ENCODE measurements at regions not wholly inside any gene's neighbourhood (a gene's known extent, or its start where the extent isn't known, plus 50 kb on each side); places are given as distances from the start of the nearest gene placed in this dataset.

DNA sequence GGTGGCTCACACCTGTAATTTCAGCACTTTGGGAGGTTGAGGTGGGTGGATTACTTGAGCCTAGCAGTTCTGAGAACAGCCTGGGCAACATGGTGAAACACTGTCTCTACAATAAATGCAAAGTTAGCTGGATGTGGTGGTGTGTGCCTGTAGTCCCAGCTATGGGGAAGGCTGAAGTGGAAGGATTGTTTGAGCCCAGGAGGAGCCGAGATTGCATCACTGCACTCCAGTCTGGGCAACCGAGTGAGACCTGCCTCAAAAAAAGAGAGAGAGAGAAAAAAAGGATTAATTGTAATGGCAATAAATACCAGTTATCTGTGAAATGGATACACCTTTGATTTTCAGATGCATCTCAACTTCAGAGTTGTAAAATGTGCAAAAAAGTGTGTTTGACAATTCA, 58.8 kb downstream of the SPRY1 start:
- no peak for DNase-seq

DNA sequence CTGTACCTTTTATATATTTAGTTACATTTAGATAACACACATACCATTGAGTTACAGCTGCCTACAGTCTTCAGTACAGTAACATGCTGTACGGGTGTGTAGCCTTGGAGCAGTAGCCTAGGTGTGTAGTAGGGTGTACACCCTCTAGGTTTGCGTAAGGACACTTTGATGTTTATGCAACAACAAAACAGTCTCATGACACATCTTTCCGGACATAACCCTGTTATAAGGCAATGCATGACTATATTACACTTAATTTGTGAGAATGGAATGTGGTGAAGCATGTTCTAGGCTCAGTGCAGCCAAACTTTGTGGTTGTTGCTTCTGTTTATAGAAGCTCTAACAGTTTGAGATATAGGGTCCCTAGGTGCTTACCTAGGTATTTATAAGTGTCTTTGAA, 65.4 kb downstream of the SPRY1 start:
- no peak for DNase-seq

DNA sequence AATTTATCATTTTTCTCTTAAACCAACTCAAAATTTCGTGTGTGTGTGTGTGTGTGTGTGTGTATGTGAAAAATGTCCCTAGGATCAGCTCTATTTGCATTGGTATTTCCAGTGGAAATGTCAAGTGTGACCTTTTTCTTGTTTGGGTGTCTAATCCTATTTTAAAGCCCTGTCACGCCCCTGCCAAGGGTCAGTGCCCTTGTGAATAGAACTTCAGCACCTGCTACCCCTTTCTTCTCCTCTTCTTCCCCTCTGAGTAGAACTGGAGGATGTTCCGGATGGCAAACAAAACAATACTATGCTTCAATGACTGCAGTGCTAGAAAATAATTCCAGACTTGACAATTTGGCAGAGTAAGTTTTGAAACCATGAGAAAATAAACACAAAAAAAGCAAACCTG, 67.3 kb downstream of the SPRY1 start:
- no peak for DNase-seq

DNA sequence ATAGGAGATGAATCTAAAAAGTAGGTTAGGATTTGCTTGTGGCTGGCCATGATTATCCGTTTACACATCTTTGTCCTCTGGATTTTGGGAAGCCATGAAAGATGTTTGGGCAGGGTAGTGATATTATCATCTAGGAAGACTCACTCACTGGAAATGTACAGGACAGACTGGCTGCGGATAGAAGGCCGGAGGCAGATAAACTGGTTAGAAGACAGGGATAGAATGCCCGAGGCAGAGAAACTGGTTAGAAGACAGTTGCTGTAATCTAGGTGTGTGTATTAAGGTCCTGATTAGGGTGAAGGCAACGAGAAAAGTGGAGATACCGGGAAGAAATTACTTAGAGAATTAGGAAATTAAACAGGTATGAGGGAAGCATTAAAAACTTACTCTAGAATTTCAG, 68.8 kb downstream of the SPRY1 start:
- DNase-seq, result no peak

DNA sequence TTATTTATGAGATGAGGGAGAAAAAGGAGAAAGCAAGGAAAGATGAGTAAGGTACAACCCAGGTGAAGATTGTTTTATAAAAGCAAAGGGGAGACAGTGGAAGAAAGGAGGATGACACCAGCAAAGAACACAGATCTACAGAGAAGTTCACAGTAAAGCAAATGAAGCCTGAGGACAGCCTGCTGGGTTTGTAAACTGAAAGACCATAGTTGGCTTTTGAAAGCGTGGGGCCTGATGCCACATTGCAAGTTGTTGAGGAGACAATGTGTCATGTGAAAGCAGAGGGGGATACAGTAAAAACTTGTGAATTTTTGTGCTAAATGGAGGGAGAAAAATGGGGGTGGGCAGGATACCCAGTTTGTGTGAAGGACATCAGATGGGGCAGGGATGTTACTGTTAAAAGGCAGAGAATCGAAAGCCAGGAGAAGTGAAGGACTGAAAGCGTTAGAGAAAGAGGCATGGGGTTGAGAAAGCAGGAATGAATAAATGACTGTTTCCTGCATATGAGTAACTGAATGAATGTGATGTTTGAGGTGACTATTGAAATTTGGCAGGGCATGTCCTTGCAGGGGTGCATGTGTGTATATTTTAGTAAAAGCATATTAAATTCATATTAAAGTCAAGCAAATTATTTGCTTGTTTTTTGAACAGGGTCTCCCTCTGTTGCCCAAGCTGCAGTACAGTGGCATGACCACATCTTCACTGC, 69.6 kb downstream of the SPRY1 start:
- no peak for DNase-seq

DNA sequence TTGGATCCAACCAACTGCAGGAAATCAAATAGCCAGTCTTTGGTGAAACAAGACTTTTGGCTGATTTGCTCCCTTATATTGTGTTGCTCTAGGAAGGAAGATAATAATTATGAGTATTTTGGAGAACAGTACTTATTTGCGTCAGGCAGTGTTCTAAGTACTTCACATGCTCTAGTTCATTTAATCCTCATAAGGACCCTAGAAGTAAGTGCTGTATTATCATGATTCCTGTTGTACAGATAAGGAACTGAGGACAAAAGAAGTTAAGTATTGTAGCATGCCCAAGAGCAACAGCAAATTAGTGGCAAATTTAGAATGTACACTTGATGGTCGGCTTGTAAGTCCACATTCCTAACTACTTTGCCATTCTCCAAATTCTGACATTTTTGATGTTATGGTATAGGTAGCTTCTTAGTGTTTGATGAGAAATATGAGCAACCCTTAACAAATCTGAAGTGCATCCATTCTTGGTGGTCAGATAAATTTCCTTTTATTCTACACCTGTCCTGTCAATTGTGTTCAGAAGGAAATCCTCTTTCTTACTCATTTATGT, 72.0 kb downstream of the SPRY1 start:
- DNase-seq, result no peak

DNA sequence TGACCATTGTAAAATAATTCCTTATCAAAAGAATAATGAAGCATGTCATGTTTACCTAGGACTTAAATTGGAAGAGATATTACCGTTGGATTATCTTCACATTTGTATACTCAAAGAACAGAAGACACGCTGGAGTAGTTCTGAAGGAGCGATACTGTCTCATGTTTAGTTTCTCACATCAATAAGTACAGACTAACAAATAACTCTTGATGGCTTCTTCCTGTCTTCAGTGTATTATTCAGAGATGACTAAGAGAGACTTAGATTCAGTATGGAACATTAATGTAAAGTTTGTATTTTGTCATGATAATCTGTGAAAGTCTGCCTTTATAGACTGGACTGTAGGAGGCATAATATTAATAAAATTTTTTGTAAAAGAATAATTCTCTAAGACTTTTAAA, 72.7 kb downstream of the SPRY1 start:
- no peak for DNase-seq

DNA sequence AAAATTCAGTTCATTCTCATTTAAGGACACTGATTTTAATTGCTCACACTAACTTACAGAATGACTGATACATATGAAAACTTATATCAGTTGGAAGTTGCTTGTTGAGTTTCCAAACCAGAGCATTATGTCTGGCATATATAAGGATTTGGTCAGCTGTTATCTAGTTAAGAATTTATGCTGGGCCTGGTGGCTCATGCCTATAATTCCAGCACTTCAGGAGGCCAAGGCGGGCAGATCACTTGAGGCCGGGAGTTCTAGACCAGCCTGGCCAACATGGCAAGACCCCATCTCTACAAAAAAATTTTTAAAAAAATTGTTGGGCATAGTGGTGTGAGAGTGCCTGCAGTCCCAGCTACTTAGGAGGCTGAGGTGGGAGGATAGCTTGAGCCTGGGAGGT, 73.1 kb downstream of the SPRY1 start:
- no peak for DNase-seq

DNA sequence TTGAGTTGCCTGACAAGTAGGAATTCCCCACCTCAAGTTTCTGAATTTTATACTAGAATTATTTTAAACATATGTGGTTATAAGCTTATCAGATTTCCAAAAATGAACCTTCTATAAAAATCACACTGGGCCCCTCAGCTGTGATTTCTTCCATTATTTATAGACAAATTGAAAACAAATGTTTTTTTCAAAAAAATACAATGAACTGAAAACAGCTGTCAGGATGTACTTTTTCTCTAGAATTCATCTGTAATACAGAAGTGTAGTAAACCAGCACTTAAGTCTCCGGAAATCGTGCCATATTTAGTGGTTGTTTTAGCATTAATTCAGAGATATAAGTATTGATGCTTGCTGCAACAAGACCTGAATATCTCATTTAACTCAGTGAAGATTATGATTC, 74.0 kb downstream of the SPRY1 start:
- no peak for DNase-seq

DNA sequence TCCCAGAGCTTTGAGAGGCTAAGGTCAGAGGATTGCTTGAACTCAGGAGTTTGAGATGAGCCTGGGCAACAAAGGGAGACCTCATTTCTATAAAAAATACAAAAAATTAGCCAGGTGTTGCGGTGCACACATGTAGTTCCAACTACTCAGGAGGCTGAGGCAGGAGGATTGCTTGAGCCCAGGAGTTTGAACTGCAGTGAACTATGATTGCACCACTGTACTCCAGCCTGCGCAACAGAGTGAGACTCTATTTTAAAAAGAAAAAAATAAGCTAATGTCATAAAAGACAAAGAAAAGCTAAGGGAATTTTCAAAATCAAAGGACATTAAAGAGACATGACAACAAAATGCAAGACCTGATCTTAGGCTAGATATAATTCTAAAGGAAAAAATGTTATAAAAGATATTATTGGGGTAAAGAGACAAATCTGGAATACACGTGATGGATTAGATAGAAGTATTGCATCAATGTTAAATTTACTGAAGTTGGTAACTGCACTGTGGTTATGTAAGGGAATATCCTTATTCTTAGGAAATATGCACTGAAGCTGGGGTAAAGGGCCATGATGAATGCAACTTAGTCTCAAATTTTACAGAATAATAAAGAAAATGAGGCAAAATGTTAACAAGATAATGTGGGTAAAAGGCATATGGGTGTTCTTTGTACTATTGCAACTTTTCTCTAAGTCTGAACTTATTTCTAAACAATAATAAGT, 75.2 kb downstream of the SPRY1 start:
- no peak for DNase-seq

DNA sequence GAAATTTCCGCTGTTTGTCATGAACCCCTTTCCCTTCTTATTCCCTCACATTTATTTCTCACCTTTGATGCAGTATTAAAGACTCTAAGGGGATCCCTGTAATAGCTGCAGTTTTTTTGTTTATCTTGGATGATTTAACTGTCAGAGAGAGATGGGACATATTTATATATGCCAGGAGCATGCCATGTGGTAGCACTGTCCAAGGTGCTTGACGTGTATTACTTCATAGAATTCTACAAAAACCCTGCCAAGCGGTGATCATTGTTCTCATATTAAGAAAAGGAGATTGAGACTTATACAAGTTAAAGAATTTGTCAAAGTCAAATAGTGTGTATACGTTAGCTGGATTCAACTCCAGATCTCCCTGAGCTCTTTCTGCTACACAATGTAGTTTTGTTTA, 78.2 kb downstream of the SPRY1 start:
- DNase-seq, result no peak

DNA sequence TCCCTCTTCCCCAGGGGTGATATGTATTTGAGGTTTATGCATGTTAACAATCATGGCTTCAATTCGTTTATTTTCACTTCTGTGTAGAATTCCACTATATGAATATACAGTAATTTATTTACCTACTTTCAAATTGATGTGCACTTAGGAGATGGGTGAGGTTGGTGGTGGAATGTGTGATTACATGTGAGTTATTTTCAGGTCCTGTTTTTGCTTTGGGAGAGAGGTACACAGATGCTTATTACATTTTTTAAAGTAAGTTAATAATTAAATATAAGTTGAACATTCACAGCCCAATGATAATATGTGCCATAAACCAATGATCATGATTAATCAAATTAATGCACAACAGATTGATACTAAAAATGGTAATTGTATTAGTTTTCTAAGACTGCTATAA, 79.5 kb downstream of the SPRY1 start:
- no peak for DNase-seq

DNA sequence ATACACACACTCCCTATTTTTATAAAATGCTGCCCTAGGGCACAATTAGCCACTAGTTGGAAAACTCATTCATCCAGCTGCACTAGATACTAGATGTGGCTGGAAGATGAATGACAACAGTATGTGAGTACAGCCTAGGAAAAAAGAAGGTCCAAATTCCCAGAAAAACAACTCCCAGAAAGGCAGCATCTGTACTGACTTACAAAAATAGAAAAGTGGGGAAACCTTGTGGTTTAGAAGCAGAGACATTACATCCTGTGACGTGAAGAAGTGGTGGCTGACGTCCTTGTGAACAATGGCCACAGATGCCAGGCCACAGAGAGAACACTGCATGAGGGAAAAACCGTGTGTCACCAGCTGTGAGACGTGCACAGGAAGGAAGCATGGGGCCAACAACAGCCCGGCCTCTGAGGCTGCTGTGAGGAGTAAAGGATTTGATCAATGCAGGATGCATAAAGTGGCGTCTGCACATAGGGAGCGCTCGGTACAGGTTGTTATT, 81.2 kb downstream of the SPRY1 start:
- no peak for DNase-seq

DNA sequence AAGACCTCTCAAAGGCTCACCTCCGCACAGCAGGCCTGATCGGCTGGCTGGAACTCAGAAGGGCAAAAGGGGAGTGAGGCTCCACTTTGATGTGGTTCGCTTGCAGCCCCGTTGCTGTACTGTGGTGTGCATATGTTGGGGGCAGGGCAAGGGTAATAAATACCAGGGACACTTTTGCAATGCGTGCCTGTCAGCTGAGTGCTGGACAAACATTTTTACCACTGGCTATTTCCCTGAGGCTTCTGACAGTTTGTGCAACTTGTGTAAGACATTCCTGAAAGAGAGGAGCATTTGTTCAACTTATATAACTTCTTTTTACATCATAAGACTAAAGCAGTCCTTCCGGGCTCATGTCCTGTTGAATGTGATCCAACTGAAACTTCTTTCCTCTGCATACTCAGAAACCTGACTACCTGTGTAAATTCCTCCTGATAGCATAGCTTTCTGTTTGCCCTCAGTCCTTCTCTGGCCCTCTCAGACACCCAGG, 82.3 kb downstream of the SPRY1 start:
- no peak for DNase-seq

DNA sequence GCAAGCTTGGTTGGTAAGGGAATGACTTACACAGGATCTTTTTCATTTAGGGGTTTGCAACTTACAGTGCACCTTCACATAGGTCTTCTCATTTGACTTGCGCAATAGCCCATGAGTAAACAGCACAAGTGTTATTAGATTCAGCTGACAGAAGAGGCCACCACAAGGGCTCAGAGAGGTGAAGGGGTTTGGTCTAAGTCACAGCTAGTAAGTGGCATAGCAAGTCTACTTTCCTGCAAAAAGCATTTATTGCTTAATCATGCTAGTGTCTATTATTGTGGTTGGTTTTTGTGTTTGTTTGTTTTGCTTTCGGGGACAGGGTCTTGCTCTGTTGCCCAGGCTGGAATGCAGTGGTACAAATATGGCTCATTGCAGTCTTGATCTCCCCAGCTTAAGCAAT, 83.3 kb downstream of the SPRY1 start:
- DNase-seq, result no peak

DNA sequence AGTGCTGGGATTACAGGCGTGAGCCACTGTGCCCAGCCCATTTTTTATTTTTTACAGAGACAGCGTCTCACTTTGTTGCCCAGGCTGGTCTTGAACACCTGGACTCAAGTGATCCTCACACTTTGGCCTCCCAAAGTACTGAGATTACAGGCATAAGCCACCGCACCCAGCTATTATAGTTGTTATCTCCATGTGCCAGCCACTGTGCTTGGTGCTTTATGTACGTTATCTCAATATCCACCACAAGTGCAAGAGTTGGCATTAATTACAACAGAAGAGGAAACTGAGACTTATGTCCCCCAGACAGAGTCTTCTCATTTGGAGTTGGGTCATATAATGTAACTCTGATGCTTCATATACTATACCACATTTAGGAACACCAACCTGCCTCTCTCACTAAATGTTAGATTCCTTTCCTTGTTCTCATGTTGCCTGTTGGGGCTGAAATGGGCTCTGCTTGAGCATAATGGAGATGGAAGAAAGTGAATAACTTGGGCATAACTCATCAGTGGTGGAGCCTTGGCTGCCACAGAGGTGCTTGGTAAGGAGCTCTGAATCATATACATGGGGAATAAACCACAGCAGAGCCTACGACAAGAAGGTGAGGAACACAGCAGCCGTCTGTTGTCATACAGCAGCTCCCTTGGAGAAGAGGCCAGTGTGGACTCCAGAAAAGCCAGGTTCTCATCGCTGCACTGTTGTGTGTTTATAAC, 84.3 kb downstream of the SPRY1 start:
- DNase-seq, result no peak

DNA sequence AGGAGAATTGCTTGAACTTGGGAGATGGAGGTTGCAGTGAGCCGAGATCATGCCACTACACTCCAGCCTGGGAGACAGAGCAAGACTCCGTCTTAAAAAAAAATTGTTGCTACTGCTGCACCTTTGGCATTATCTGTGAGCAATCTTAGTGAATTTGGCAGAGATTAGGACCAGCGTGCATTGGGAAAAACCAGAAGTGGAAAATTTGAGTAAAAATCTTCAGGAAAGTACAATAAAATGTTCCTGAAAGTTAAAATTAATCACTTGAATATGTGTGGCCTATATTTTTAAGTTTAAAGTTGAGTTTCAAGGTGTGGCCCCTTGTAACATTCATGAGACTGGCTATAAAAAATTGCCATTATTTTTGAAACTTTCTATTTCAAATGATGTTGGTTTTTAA, 85.1 kb downstream of the SPRY1 start:
- DNase-seq, result no peak

DNA sequence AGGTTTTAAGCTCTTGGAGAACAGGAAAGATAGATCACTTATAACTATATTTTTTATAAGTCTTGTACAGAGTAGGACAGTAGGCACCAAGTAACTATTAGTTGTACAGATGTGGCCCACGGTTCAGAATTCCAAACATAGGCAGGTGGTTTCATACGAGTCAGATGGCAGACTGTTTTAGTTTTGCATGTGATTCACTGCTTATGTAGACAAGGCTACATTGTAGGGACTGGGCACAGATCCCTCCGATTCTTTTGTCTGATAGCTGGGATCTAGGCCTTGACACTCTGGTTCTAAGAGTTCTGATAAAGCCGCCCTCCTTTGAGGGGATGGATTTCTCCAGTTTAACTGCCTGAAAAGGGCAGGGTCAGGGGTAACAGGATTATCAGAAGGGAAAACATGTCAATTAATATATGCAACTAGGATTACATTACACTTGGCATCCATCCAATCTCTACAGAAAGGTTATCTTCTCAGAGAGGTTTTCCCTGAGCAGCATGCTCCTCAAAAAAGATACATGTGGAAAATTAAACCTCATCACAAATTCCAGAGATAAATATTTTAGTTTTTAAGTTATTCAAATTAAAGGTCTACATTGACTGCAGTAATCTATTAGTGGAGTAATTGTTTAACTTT, 87.8 kb downstream of the SPRY1 start:
- peak in 2 of 56 donors; percentile 4 to 15 for DNase-seq

DNA sequence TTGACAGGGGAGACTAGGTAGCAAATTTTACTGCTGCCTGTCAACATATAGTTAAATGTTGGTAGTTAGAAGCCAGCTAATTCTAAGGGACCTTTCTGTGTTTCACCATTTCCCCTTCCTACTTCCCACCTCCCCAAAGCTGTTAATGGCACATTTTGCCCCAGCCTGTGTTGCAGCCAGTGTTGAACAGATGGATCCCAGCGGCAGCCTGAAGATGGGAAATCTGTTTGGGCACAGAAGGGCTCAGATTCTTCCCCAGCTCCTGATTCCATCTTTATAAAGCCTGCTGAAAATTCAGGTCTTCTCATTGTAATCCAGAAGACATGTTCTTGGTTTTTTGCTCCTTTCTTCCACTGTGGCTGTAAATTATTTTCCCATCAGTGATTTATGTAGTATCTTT, 89.0 kb downstream of the SPRY1 start:
- peak in 1 of 56 donors; percentile 1 for DNase-seq

DNA sequence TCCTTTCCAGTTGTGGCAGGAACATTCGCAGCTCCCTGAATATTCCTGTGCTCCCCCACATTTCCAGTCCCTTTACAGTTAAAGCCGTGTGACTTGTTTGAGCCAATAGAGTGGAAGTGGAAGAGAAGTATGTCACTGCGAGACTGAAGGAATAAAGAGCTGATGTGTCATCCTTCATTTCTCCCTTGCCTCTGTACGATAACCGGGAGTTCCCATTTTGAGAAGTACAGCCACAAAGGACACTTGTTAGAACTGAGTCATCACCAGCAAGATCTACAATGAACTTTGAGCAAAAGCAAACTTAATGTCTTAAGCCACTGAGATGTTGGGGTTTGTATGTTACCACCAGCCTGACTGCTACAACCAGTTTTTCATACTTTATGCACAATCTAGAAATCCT, 92.3 kb downstream of the SPRY1 start:
- no peak for DNase-seq

DNA sequence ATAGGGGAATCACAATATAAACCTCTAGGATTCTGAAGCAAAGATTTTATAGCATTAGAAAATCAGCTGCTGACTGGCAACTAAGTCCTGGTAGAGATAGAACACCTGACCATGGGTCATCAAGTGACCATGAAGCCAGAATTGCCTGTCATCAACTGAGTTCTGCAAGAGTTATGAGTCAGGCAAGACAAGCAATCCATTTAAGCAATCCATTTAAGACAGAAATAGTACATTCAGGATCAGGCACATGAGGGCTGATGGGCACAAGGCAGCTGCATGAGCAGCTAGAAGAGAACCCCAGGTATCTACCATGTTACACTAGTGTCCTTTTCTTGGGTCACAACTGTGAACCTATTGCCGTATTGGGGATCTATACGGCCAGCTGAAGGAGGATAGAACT, 98.9 kb downstream of the SPRY1 start:
- DNase-seq, result no peak

DNA sequence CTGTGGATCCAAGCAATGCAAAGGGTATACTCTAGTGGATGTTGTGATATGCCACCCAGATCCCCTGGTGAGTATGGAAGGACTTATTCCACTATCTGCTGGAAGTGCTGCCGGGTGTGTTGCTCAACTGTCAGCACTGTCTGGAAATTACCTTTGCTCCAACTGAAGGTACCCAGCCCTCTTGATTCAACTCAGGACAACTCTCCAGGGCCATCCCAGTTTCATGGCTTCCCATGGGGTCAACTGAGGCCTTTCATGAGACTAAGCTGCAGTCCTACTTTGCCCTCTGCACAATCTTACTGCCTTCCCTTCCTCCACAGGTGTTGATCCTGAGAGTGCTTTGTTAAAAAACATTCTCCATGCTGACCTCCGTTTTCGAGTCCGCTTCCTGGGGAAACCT, 99.8 kb downstream of the SPRY1 start:
- no peak for DNase-seq
